GM12878 (cell line): ENCODE measurements at regions not wholly inside any gene's neighbourhood (a gene's known extent, or its start where the extent isn't known, plus 50 kb on each side); places are given as distances from the start of the nearest gene placed in this dataset.

Experiments used
- ATAC-seq: fragments of 200-7000 bp; cut with Tn5 transposase; 3 replicates; pipeline ENCODE4 v1.9.1; 2020; ENCODE audit warnings: mild to moderate bottlenecking, moderate library complexity
- BruUV-seq: library from RNA; stranded (reverse); fragments of 400-500 nt; replicated peaks from 2 replicates; lab custom pipeline; 2021; lab: Mats Ljungman, UMichigan
- CTCF ChIA-PET: fragments of 300-600 bp; sonication (Branson Sonifier 250); formaldehyde crosslinking; extraction: SDS; loops from one replicate; lab custom pipeline; 2021; ENCODE audit warnings: inconsistent platforms; lab: Yijun Ruan, JAX
- POLR2A ChIA-PET: fragments of 350-600 bp; formaldehyde crosslinking; extraction: SDS; loops from one replicate; lab custom pipeline; 2021; ENCODE audit warnings: inconsistent platforms; lab: Charles Lee
- RAD21 ChIA-PET: fragments of 300-600 bp; sonication (Branson Sonifier 250); formaldehyde crosslinking; loops from one replicate; lab custom pipeline; 2023; ENCODE audit warnings: antibody characterized with exemption; ENCODE audit not compliant: unreplicated experiment; lab: Charles Lee
- SMC1A ChIA-PET: fragments of 300-600 bp; sonication (Branson Sonifier 250); formaldehyde crosslinking; loops from one replicate; lab custom pipeline; 2023; ENCODE audit not compliant: unreplicated experiment, uncharacterized antibody; lab: Charles Lee
- DNase-seq: peaks from one replicate; pipeline ENCODE4 v3.0.0-alpha.2; 2011; ENCODE audit warnings: low read depth, low spot score
- FAIRE-seq: peaks from 3 replicates; lab custom pipeline; 2011; peaks lifted over from hg19 to GRCh38; lab: Jason Lieb, UNC
- H2AFZ ChIP-seq: 2 replicates; pipeline ENCODE4 v1.6.0; 2011; ENCODE audit warnings: low read depth, low read length, control low read depth; ENCODE audit not compliant: control insufficient read depth
- H3K27ac ChIP-seq: 2 replicates; pipeline ENCODE4 v1.5.1; 2011; ENCODE audit warnings: control low read depth; ENCODE audit not compliant: control insufficient read depth, insufficient read depth
- H3K27me3 ChIP-seq, 2 experiments: replicated peaks in 1 of 2; 2 replicates each; pipeline versions ENCODE4 v1.6.0 to v1.6.1; 2011; ENCODE audit warnings: low read length in 1 of 2; ENCODE audit not compliant: control insufficient read depth in 2 of 2, insufficient read depth in 2 of 2
- H3K36me3 ChIP-seq, 2 experiments: 2 replicates each; pipeline ENCODE4 v1.5.1; 2011; ENCODE audit warnings: low read length in 1 of 2; ENCODE audit not compliant: control insufficient read depth in 2 of 2, insufficient read depth in 2 of 2
- H3K4me1 ChIP-seq: 2 replicates; pipeline ENCODE4 v1.6.1; 2011; ENCODE audit warnings: mild to moderate bottlenecking, low read length, moderate library complexity, mixed read lengths; ENCODE audit not compliant: control insufficient read depth, insufficient read depth
- H3K4me2 ChIP-seq: 2 replicates; pipeline ENCODE4 v1.6.0; 2011; ENCODE audit warnings: control low read depth; ENCODE audit not compliant: control insufficient read depth, insufficient read depth
- H3K4me3 ChIP-seq: fragments of 200-600 bp; sonication (generic); 2 replicates; pipeline ENCODE4 v1.5.1; 2016
- H3K79me2 ChIP-seq: 2 replicates; pipeline ENCODE4 v1.6.0; 2011; ENCODE audit warnings: low read length; ENCODE audit not compliant: control insufficient read depth, insufficient read depth
- H3K9ac ChIP-seq: 2 replicates; pipeline ENCODE4 v1.8.0; 2011; ENCODE audit warnings: low read length, control low read depth, mixed read lengths; ENCODE audit not compliant: control insufficient read depth, insufficient read depth
- H3K9me3 ChIP-seq: replicated peaks from 3 replicates; pipeline ENCODE4 v1.5.1; 2011; ENCODE audit warnings: mild to moderate bottlenecking, low read length; ENCODE audit not compliant: control insufficient read depth, insufficient read depth
- H4K20me1 ChIP-seq: 2 replicates; pipeline ENCODE4 v1.6.0; 2011; ENCODE audit not compliant: control insufficient read depth, insufficient read depth
- HDAC2 ChIP-seq: fragments of 200-600 bp; sonication (generic); IDR thresholded peaks from 2 replicates; pipeline ENCODE4 v1.6.1; 2017
- HDGF ChIP-seq: fragments of 450-650 bp; IDR thresholded peaks from 2 replicates; pipeline ENCODE4 v1.6.1; 2016; ENCODE audit warnings: antibody characterized with exemption
- IKZF2 ChIP-seq, 2 experiments: fragments of 450-650 bp; IDR thresholded peaks; 2 replicates each; pipeline ENCODE4 v1.6.1; 2017; ENCODE audit warnings: mild to moderate bottlenecking in 2 of 2, moderate library complexity in 2 of 2
- NR2C1 ChIP-seq: fragments of 450-650 bp; IDR thresholded peaks from 2 replicates; pipeline ENCODE4 v1.6.1; 2017; ENCODE audit warnings: antibody characterized with exemption, mild to moderate bottlenecking, moderate library complexity
- TCF12 ChIP-seq: IDR thresholded peaks from 2 replicates; pipeline ENCODE4 v1.6.1; 2011; ENCODE audit warnings: low read depth, mild to moderate bottlenecking, low read length
- ZSCAN29 ChIP-seq: fragments of 450-650 bp; IDR thresholded peaks from 2 replicates; pipeline ENCODE4 v1.6.1; 2017; ENCODE audit warnings: mild to moderate bottlenecking, moderate library complexity
- WGBS: methylation state at CpG from one replicate; pipeline ENCODE4 v1.1.6; 2016; ENCODE audit warnings: low lambda C conversion rate; ENCODE audit not compliant: insufficient replicate concordance, insufficient coverage; ENCODE audit errors: missing lambda C conversion rate; 5-methylcytosine and 5-hydroxymethylcytosine counted together
- in situ Hi-C: fragments of 300-500 bp; cut with MboI; formaldehyde crosslinking; loops from 9 replicates; pipeline ENCODE4 v1.14.3; 2018; ENCODE audit warnings: mixed read lengths
- intact Hi-C: fragments of 100-400 bp; cut with micrococcal nuclease; formaldehyde crosslinking; loops from one replicate; pipeline ENCODE4 v1.14.2; 2022; ENCODE audit not compliant: unreplicated experiment
- TF ChIP-seq, protein P1 (sequence below): IDR thresholded peaks from 2 replicates; pipeline ENCODE4 v1.6.1; 2011; ENCODE audit warnings: borderline replicate concordance, low read depth, mild to moderate bottlenecking, moderate library complexity, mixed read lengths, low read length; ENCODE audit not compliant: insufficient read depth; ENCODE audit errors: extremely low read length
- TF ChIP-seq, protein P2 (sequence below): fragments of 450-650 bp; formaldehyde crosslinking; IDR thresholded peaks from 2 replicates; pipeline ENCODE4 v1.4.0; 2020; ENCODE audit warnings: mild to moderate bottlenecking, moderate library complexity
- TF ChIP-seq, protein P3 (sequence below): IDR thresholded peaks from 2 replicates; pipeline ENCODE4 v1.6.1; 2012; ENCODE audit warnings: mild to moderate bottlenecking, low read depth, low read length
- TF ChIP-seq, protein P4 (sequence below), 3 experiments: IDR thresholded peaks in 2 of 3; conservative IDR thresholded peaks in 1 of 3; 2 replicates each; pipeline ENCODE4 v1.5.1; 2011; ENCODE audit warnings: low read depth in 3 of 3, low read length in 3 of 3, mild to moderate bottlenecking in 3 of 3, control low read depth in 2 of 3, moderate library complexity in 2 of 3, inconsistent platforms in 1 of 3, mixed read lengths in 1 of 3; ENCODE audit not compliant: control insufficient read depth in 2 of 3, insufficient read depth in 1 of 3; ENCODE audit errors: extremely low read depth in 1 of 3

DNA sequence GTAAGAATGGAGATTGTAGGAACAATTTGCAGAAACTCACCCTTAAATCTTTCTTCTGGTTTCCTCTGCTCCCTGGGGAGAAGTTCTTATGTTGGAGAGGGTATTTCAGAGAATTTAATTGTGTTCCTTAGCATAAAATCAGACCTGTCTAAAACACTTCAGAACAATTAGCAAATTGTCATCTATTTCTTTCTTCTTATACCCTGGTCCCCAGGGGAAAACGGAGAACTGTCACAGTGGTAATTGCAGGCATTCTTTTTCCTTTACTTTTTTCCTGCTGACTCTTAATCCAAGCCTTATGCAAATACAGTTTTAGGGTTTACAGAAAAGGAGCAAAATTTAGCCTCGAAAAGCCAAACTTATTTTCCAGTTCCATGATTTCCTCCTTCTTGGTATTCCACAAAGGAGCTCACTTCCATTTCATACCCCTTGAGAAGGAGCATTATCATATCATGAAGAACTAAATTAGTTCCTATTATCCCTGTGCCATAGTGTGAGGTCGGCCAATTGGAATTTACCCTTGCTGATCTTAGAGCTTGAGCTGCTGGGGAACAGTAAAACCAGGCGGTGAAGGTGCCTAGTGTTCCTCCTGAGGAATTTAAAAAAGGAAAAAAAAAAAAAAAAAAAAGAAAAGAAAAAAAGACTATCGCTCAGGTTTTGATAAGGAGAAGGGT lies 173.8 kb downstream of the IL15 start (continued):
- TF ChIP-seq, protein P1, sequence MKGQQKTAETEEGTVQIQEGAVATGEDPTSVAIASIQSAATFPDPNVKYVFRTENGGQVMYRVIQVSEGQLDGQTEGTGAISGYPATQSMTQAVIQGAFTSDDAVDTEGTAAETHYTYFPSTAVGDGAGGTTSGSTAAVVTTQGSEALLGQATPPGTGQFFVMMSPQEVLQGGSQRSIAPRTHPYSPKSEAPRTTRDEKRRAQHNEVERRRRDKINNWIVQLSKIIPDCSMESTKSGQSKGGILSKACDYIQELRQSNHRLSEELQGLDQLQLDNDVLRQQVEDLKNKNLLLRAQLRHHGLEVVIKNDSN = no peak
- TF ChIP-seq TCF12 = no peak
- TF ChIP-seq, protein P2, sequence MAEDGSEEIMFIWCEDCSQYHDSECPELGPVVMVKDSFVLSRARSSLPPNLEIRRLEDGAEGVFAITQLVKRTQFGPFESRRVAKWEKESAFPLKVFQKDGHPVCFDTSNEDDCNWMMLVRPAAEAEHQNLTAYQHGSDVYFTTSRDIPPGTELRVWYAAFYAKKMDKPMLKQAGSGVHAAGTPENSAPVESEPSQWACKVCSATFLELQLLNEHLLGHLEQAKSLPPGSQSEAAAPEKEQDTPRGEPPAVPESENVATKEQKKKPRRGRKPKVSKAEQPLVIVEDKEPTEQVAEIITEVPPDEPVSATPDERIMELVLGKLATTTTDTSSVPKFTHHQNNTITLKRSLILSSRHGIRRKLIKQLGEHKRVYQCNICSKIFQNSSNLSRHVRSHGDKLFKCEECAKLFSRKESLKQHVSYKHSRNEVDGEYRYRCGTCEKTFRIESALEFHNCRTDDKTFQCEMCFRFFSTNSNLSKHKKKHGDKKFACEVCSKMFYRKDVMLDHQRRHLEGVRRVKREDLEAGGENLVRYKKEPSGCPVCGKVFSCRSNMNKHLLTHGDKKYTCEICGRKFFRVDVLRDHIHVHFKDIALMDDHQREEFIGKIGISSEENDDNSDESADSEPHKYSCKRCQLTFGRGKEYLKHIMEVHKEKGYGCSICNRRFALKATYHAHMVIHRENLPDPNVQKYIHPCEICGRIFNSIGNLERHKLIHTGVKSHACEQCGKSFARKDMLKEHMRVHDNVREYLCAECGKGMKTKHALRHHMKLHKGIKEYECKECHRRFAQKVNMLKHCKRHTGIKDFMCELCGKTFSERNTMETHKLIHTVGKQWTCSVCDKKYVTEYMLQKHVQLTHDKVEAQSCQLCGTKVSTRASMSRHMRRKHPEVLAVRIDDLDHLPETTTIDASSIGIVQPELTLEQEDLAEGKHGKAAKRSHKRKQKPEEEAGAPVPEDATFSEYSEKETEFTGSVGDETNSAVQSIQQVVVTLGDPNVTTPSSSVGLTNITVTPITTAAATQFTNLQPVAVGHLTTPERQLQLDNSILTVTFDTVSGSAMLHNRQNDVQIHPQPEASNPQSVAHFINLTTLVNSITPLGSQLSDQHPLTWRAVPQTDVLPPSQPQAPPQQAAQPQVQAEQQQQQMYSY (CRISPR knock-in tag) = no peak
- no peak for TF ChIP-seq HDAC2
- TF ChIP-seq HDGF = no peak

DNA sequence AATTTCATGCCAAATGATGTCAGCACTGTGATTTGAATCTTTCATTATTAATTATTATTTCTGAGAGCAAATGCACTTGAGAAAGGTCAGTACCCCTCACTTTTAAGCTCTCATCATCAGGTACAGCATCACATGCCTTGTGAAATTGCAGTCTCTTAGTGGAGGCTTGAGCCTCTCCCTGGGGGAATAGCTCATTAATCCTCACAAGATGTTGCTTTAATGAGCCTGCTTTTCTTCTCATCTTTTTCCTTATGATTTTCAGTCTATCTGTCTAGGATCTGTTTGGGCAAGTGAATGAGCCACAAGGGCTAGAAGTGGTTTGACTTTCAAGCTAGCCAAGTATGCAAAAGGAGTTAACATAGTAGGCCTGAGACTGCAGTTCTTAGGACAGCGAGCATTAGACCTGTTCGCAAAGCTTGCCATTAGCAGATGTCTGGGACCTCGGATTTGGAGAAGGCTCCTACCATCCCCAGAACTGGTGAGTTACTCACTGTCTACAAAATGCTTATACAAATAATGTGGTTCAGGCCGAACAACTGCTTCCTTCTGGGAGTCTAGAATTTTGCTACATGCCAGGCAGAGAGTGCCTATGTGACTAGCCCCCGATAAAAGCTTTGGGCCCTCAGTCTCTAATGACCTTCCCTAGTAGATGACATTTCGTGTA lies 174.5 kb downstream of the IL15 start:
- Histone ChIP-seq H3K36me3 (no peaks in the 10 kb centered on the region), H3K9ac (no peak overlapping the region), H3K9me3 (no peaks in the 10 kb centered on the region), H4K20me1 (no peaks in the 10 kb centered on the region), H3K4me3 (no peak overlapping the region), H3K27ac (no peak overlapping the region), H2AFZ (no peak overlapping the region), H3K4me1 (no peaks in the 10 kb centered on the region), H3K79me2 (no peaks in the 10 kb centered on the region), H3K27me3 (no peaks in the 10 kb centered on the region; a peak in 1 of 4 replicates), H3K4me2 (no peak overlapping the region)
- intact Hi-C loops = no loop called here
- in situ Hi-C loops = no loop called here
- no peak for DNase-seq
- SMC1A ChIA-PET = interaction anchor here (0.9 to 1.5 kb wide), 3 partner anchors 22 to 825 kb away, joined by 3 to 4 read pairs (median 3); no protein-coding TSS in a partner anchor
- CTCF ChIA-PET = interaction anchor here (1.5 kb wide), 1 partner anchor 16 kb away, joined by 4 read pairs; no protein-coding TSS in a partner anchor
- BruUV-seq = no TSS peak
- ATAC-seq = no peak
- POLR2A ChIA-PET = no interaction called here
- no peak for FAIRE-seq
- 48% methylated on average over 6 of the region's 6 CpGs for WGBS
- RAD21 ChIA-PET = no interaction called here
- TF ChIP-seq IKZF2 (IDR thresholded peaks at IDR 0.05) (no peak), ZSCAN29 (no peak), NR2C1 (no peak), TCF12 (no peak)
- TF ChIP-seq, protein P3, sequence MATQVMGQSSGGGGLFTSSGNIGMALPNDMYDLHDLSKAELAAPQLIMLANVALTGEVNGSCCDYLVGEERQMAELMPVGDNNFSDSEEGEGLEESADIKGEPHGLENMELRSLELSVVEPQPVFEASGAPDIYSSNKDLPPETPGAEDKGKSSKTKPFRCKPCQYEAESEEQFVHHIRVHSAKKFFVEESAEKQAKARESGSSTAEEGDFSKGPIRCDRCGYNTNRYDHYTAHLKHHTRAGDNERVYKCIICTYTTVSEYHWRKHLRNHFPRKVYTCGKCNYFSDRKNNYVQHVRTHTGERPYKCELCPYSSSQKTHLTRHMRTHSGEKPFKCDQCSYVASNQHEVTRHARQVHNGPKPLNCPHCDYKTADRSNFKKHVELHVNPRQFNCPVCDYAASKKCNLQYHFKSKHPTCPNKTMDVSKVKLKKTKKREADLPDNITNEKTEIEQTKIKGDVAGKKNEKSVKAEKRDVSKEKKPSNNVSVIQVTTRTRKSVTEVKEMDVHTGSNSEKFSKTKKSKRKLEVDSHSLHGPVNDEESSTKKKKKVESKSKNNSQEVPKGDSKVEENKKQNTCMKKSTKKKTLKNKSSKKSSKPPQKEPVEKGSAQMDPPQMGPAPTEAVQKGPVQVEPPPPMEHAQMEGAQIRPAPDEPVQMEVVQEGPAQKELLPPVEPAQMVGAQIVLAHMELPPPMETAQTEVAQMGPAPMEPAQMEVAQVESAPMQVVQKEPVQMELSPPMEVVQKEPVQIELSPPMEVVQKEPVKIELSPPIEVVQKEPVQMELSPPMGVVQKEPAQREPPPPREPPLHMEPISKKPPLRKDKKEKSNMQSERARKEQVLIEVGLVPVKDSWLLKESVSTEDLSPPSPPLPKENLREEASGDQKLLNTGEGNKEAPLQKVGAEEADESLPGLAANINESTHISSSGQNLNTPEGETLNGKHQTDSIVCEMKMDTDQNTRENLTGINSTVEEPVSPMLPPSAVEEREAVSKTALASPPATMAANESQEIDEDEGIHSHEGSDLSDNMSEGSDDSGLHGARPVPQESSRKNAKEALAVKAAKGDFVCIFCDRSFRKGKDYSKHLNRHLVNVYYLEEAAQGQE = no peak
- TF ChIP-seq, protein P4, sequence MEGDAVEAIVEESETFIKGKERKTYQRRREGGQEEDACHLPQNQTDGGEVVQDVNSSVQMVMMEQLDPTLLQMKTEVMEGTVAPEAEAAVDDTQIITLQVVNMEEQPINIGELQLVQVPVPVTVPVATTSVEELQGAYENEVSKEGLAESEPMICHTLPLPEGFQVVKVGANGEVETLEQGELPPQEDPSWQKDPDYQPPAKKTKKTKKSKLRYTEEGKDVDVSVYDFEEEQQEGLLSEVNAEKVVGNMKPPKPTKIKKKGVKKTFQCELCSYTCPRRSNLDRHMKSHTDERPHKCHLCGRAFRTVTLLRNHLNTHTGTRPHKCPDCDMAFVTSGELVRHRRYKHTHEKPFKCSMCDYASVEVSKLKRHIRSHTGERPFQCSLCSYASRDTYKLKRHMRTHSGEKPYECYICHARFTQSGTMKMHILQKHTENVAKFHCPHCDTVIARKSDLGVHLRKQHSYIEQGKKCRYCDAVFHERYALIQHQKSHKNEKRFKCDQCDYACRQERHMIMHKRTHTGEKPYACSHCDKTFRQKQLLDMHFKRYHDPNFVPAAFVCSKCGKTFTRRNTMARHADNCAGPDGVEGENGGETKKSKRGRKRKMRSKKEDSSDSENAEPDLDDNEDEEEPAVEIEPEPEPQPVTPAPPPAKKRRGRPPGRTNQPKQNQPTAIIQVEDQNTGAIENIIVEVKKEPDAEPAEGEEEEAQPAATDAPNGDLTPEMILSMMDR (IDR thresholded peaks at IDR 0.05 in 2 of 3, conservative IDR thresholded peaks at IDR 0.05 in 1 of 3; ENCODE audit: control insufficient read depth in 2 of 3, extremely low read depth in 1 of 3, insufficient read depth in 1 of 3, low read depth in 3 of 3, low read length in 3 of 3) = no peak
